Suprapubic skin (tissue), 3 donors: ENCODE measurements at regions not wholly inside any gene's neighbourhood (a gene's known extent, or its start where the extent isn't known, plus 50 kb on each side); places are given as distances from the start of the nearest gene placed in this dataset.

Source experiments
- CTCF ChIP-seq, 2 donors: fragments of 200-600 bp in 1 of 2; fragments of 450-650 bp in 1 of 2; sonication (generic) in 1 of 2; IDR thresholded peaks; one replicate each; pipeline ENCODE4 v1.5.1; 2016 to 2019; ENCODE audit warnings: antibody characterized with exemption in 2 of 2, mild to moderate bottlenecking in 1 of 2, moderate library complexity in 1 of 2
- EP300 ChIP-seq: sonication (generic); formaldehyde crosslinking; IDR thresholded peaks from one replicate; pipeline ENCODE4 v1.6.1; 2017; ENCODE audit warnings: antibody characterized with exemption

DNA sequence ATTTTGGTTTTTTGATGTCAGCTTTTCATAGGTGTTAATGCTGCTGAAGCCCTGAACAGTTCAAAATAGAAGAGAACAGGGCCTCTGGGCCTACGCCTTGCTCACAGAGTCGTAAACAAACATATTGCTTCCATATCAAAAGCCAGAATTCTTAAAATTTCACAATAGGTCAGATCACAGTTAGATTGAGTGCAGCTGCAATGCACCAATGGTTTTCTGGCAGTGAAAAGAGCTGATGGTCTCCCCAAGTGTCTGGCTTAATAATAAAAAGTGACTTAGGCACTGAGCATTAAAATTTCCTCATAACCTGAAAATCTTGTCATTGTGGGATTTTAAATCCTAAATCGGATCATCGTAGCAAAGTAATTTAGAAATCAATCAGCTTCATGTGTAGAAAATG is 493.0 kb downstream of the CAAP1 start:
- TF ChIP-seq CTCF (IDR thresholded peaks at IDR 0.05) (no peak), EP300 (no peak)
